ENCODE measurements at regions not wholly inside any gene's neighbourhood (a gene's known extent, or its start where the extent isn't known, plus 50 kb on each side); places are given as distances from the start of the nearest gene placed in this dataset.

DNA sequence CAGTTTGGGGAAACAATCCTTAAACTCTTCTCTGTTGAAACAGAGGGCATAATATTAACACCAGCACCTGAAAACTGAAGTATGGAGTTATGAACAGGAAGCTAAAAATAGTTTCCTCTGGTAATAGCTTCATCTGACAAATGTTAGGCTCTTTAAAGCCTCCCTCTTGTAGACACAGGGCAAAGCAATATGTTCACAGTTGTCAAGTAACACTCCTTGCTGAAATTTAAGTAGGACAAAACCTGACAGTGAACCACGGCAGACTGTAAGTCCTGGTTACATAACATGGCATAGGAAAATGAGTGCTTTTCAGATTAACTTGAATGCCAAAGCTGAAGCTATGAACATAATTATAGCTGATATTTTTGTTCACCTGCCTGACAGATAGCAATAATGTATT is 172.9 kb downstream of the CMPK2 start:
- H3K4me3 ChIP-seq (ENCODE audit: low read depth in 2 of 2, low read length in 2 of 2) = no peak overlapping the region
- POLR2A ChIA-PET = no interaction called here
- no peak overlapping the region for H3K27ac ChIP-seq (ENCODE audit: low read length)
- DNase-seq (ENCODE audit: low read depth, low spot score) (no peak), ATAC-seq (no peak)
- H3K27me3 ChIP-seq (ENCODE audit: control insufficient read depth, insufficient read depth, low read length) = no peaks in the 10 kb centered on the region
- no TSS peak for BruUV-seq (replicated peaks)
- in situ Hi-C loops (cut with HindIII; ENCODE audit: low pct_unique_long_range_greater_than_20kb, low sequenced_read_pairs) = no loop called here
- intact Hi-C loops (cut with micrococcal nuclease; ENCODE audit: unreplicated experiment) = no loop called here
- no peaks in the 10 kb centered on the region for H3K9me3 ChIP-seq (ENCODE audit: control insufficient read depth, insufficient read depth, low read depth, low read length)
- CTCF ChIA-PET = no interaction called here
- TF ChIP-seq SIN3A (IDR thresholded peaks at IDR 0.05; ENCODE audit: borderline replicate concordance, insufficient read depth, low read depth, low read length) = no peak
- TF ChIP-seq, protein P1, sequence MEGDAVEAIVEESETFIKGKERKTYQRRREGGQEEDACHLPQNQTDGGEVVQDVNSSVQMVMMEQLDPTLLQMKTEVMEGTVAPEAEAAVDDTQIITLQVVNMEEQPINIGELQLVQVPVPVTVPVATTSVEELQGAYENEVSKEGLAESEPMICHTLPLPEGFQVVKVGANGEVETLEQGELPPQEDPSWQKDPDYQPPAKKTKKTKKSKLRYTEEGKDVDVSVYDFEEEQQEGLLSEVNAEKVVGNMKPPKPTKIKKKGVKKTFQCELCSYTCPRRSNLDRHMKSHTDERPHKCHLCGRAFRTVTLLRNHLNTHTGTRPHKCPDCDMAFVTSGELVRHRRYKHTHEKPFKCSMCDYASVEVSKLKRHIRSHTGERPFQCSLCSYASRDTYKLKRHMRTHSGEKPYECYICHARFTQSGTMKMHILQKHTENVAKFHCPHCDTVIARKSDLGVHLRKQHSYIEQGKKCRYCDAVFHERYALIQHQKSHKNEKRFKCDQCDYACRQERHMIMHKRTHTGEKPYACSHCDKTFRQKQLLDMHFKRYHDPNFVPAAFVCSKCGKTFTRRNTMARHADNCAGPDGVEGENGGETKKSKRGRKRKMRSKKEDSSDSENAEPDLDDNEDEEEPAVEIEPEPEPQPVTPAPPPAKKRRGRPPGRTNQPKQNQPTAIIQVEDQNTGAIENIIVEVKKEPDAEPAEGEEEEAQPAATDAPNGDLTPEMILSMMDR (IDR thresholded peaks at IDR 0.05) = no peak
- no peak for TF ChIP-seq POLR2AphosphoS5 (IDR thresholded peaks at IDR 0.05; ENCODE audit: low read depth, low read length)
- TF ChIP-seq, protein P2, sequence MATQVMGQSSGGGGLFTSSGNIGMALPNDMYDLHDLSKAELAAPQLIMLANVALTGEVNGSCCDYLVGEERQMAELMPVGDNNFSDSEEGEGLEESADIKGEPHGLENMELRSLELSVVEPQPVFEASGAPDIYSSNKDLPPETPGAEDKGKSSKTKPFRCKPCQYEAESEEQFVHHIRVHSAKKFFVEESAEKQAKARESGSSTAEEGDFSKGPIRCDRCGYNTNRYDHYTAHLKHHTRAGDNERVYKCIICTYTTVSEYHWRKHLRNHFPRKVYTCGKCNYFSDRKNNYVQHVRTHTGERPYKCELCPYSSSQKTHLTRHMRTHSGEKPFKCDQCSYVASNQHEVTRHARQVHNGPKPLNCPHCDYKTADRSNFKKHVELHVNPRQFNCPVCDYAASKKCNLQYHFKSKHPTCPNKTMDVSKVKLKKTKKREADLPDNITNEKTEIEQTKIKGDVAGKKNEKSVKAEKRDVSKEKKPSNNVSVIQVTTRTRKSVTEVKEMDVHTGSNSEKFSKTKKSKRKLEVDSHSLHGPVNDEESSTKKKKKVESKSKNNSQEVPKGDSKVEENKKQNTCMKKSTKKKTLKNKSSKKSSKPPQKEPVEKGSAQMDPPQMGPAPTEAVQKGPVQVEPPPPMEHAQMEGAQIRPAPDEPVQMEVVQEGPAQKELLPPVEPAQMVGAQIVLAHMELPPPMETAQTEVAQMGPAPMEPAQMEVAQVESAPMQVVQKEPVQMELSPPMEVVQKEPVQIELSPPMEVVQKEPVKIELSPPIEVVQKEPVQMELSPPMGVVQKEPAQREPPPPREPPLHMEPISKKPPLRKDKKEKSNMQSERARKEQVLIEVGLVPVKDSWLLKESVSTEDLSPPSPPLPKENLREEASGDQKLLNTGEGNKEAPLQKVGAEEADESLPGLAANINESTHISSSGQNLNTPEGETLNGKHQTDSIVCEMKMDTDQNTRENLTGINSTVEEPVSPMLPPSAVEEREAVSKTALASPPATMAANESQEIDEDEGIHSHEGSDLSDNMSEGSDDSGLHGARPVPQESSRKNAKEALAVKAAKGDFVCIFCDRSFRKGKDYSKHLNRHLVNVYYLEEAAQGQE (IDR thresholded peaks at IDR 0.05; ENCODE audit: insufficient read depth in 1 of 2, low read depth in 2 of 2, low read length in 1 of 2) = no peak
- TF ChIP-seq TCF7L2 (IDR thresholded peaks at IDR 0.05; ENCODE audit: low read depth, low read length) = no peak
- no peaks in the 10 kb centered on the region for H3K4me1 ChIP-seq (ENCODE audit: control insufficient read depth, insufficient read depth, low read length)
- H3K36me3 ChIP-seq (ENCODE audit: control insufficient read depth, insufficient read depth, low read length) = no peaks in the 10 kb centered on the region

DNA sequence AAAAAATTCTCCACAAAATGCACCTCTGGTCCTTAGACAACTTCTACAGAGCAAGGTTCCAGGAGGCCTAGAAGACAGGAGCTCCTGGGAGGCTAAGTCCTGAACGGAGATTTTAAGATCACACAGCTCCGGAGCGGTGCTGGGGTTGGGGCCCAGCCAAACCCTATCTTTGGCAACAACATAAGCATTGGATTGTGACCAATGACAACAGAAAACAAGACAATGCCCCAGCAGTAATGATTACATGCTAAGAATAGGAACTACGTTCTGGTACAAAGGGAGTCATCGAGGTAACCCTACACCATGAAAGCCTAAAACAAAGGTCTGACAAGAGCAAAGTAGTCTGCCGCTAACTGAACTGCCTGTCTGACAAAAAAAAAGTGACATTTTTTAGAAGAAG is 171.2 kb downstream of the CMPK2 start:
- intact Hi-C loops (cut with micrococcal nuclease; ENCODE audit: unreplicated experiment) = no loop called here
- no peaks in the 10 kb centered on the region for H3K27me3 ChIP-seq (ENCODE audit: control insufficient read depth, insufficient read depth, low read length)
- ChIA-PET POLR2A (no interaction called here), CTCF (no interaction called here)
- DNase-seq (ENCODE audit: low read depth, low spot score) (no peak), ATAC-seq (no peak)
- no peaks in the 10 kb centered on the region for H3K36me3 ChIP-seq (ENCODE audit: control insufficient read depth, insufficient read depth, low read length)
- no peaks in the 10 kb centered on the region for H3K4me1 ChIP-seq (ENCODE audit: control insufficient read depth, insufficient read depth, low read length)
- no peaks in the 10 kb centered on the region for H3K9me3 ChIP-seq (ENCODE audit: control insufficient read depth, insufficient read depth, low read depth, low read length)
- H3K4me3 ChIP-seq (ENCODE audit: low read depth in 2 of 2, low read length in 2 of 2) = no peak overlapping the region
- no peak for TF ChIP-seq TCF7L2 (IDR thresholded peaks at IDR 0.05; ENCODE audit: low read depth, low read length)
- no peak for TF ChIP-seq POLR2AphosphoS5 (IDR thresholded peaks at IDR 0.05; ENCODE audit: low read depth, low read length)
- TF ChIP-seq, protein P2 (IDR thresholded peaks at IDR 0.05; ENCODE audit: insufficient read depth in 1 of 2, low read depth in 2 of 2, low read length in 1 of 2) = no peak
- TF ChIP-seq, protein P1 (IDR thresholded peaks at IDR 0.05) = no peak
- no peak for TF ChIP-seq SIN3A (IDR thresholded peaks at IDR 0.05; ENCODE audit: borderline replicate concordance, insufficient read depth, low read depth, low read length)
- no peak overlapping the region for H3K27ac ChIP-seq (ENCODE audit: low read length)
- in situ Hi-C loops (cut with HindIII; ENCODE audit: low pct_unique_long_range_greater_than_20kb, low sequenced_read_pairs) = no loop called here
- no TSS peak for BruUV-seq (replicated peaks)
